ENCODE measurements at regions not wholly inside any gene's neighbourhood (a gene's known extent, or its start where the extent isn't known, plus 50 kb on each side); places are given as distances from the start of the nearest gene placed in this dataset.
"Not testable (repeated sequence)": the region's sequence is repeated elsewhere in the genome, so short reads cannot be mapped to it uniquely, and the experiment has no call there.

- H3K27me3 ChIP-seq (ENCODE audit: insufficient read depth, low read length); H4K8ac ChIP-seq (ENCODE audit: low read depth, low read length); H3K79me2 ChIP-seq (ENCODE audit: control insufficient read depth, insufficient read depth, low read length, poor library complexity); H2BK12ac ChIP-seq (ENCODE audit: low read length); H2BK120ac ChIP-seq (ENCODE audit: insufficient read depth, low read length, poor library complexity); H2BK5ac ChIP-seq (ENCODE audit: low read depth, low read length, poor library complexity); H2AFZ ChIP-seq (ENCODE audit: insufficient read depth, low read length, poor library complexity); H3K9ac ChIP-seq (ENCODE audit: low read length); H3K79me1 ChIP-seq (ENCODE audit: low read length); H3K14ac ChIP-seq (ENCODE audit: low read length); H3K27ac ChIP-seq (ENCODE audit: low read depth, low read length); H3K9me3 ChIP-seq (ENCODE audit: insufficient read depth, low read depth, low read length); DNase-seq; H3K4me3 ChIP-seq (ENCODE audit: low read depth, low read length); H3K36me3 ChIP-seq (ENCODE audit: control insufficient read depth in 1 of 2, insufficient read depth in 2 of 2, low read length in 2 of 2); H3K4me2 ChIP-seq (ENCODE audit: low read length); H3K18ac ChIP-seq (ENCODE audit: low read length); H3K23ac ChIP-seq (ENCODE audit: low read length); H2AK5ac ChIP-seq (ENCODE audit: low read length); H3K4ac ChIP-seq (ENCODE audit: low read depth, low read length); H4K12ac ChIP-seq (ENCODE audit: low read depth, low read length); H3K4me1 ChIP-seq (ENCODE audit: control insufficient read depth in 1 of 2, insufficient read depth in 2 of 2, low read length in 2 of 2); H4K91ac ChIP-seq (ENCODE audit: low read depth, low read length): not testable (repeated sequence)
- WGBS (ENCODE audit: extremely low coverage, insufficient coverage, insufficient read length), result no CpG with 5 or more reads among the region's 4 CpGs
Measured at GRCh38 chr9:6102336-6102987, 87.0 kb upstream of the RANBP6 start.

GRCh38 chr9:6101725-6102124, 86.3 kb upstream of the RANBP6 start:
- not testable (repeated sequence) for H3K4me3 ChIP-seq (ENCODE audit: low read depth, low read length); H2BK5ac ChIP-seq (ENCODE audit: low read depth, low read length, poor library complexity); H3K79me2 ChIP-seq (ENCODE audit: control insufficient read depth, insufficient read depth, low read length, poor library complexity); H3K9me3 ChIP-seq (ENCODE audit: insufficient read depth, low read depth, low read length); H2AK5ac ChIP-seq (ENCODE audit: low read length); H2AFZ ChIP-seq (ENCODE audit: insufficient read depth, low read length, poor library complexity); H3K23ac ChIP-seq (ENCODE audit: low read length); H4K12ac ChIP-seq (ENCODE audit: low read depth, low read length); H3K27ac ChIP-seq (ENCODE audit: low read depth, low read length); H3K18ac ChIP-seq (ENCODE audit: low read length); DNase-seq; H3K36me3 ChIP-seq (ENCODE audit: control insufficient read depth in 1 of 2, insufficient read depth in 2 of 2, low read length in 2 of 2); H4K8ac ChIP-seq (ENCODE audit: low read depth, low read length); H3K79me1 ChIP-seq (ENCODE audit: low read length); H3K9ac ChIP-seq (ENCODE audit: low read length); H4K91ac ChIP-seq (ENCODE audit: low read depth, low read length); H3K4ac ChIP-seq (ENCODE audit: low read depth, low read length); H3K27me3 ChIP-seq (ENCODE audit: insufficient read depth, low read length); H3K4me2 ChIP-seq (ENCODE audit: low read length); H3K14ac ChIP-seq (ENCODE audit: low read length); H2BK12ac ChIP-seq (ENCODE audit: low read length); H3K4me1 ChIP-seq (ENCODE audit: control insufficient read depth in 1 of 2, insufficient read depth in 2 of 2, low read length in 2 of 2); H2BK120ac ChIP-seq (ENCODE audit: insufficient read depth, low read length, poor library complexity)
- WGBS (ENCODE audit: extremely low coverage, insufficient coverage, insufficient read length), result no CpG with 5 or more reads among the region's 1 CpG

GRCh38 chr9:6099346-6099745, 83.9 kb upstream of the RANBP6 start:
- not testable (repeated sequence) for H3K27ac ChIP-seq (ENCODE audit: low read depth, low read length); H3K27me3 ChIP-seq (ENCODE audit: insufficient read depth, low read length); H4K8ac ChIP-seq (ENCODE audit: low read depth, low read length); H3K4me1 ChIP-seq (ENCODE audit: control insufficient read depth in 1 of 2, insufficient read depth in 2 of 2, low read length in 2 of 2); H2AK5ac ChIP-seq (ENCODE audit: low read length); H2BK12ac ChIP-seq (ENCODE audit: low read length); H3K4me2 ChIP-seq (ENCODE audit: low read length); H3K79me2 ChIP-seq (ENCODE audit: control insufficient read depth, insufficient read depth, low read length, poor library complexity); H3K23ac ChIP-seq (ENCODE audit: low read length); H2BK120ac ChIP-seq (ENCODE audit: insufficient read depth, low read length, poor library complexity); H3K14ac ChIP-seq (ENCODE audit: low read length); H3K18ac ChIP-seq (ENCODE audit: low read length); H3K4me3 ChIP-seq (ENCODE audit: low read depth, low read length); H3K9me3 ChIP-seq (ENCODE audit: insufficient read depth, low read depth, low read length); H3K79me1 ChIP-seq (ENCODE audit: low read length); H4K91ac ChIP-seq (ENCODE audit: low read depth, low read length); H3K9ac ChIP-seq (ENCODE audit: low read length); DNase-seq; H4K12ac ChIP-seq (ENCODE audit: low read depth, low read length); H2BK5ac ChIP-seq (ENCODE audit: low read depth, low read length, poor library complexity); H2AFZ ChIP-seq (ENCODE audit: insufficient read depth, low read length, poor library complexity); H3K36me3 ChIP-seq (ENCODE audit: control insufficient read depth in 1 of 2, insufficient read depth in 2 of 2, low read length in 2 of 2); H3K4ac ChIP-seq (ENCODE audit: low read depth, low read length)

GRCh38 chr9:6098431-6098830, 83.0 kb upstream of the RANBP6 start:
- no peaks in the 10 kb centered on the region for H3K9me3 ChIP-seq (ENCODE audit: insufficient read depth, low read depth, low read length)
- no peak overlapping the region for H3K9ac ChIP-seq (ENCODE audit: low read length)
- no peak overlapping the region for H3K14ac ChIP-seq (ENCODE audit: low read length)
- no peak overlapping the region for H3K27ac ChIP-seq (ENCODE audit: low read depth, low read length)
- H3K4ac ChIP-seq (ENCODE audit: low read depth, low read length), result no peak overlapping the region
- H4K8ac ChIP-seq (ENCODE audit: low read depth, low read length), result no peak overlapping the region
- H3K79me1 ChIP-seq (ENCODE audit: low read length), result no peaks in the 10 kb centered on the region
- no peaks in the 10 kb centered on the region for H3K4me1 ChIP-seq (ENCODE audit: control insufficient read depth in 1 of 2, insufficient read depth in 2 of 2, low read length in 2 of 2)
- H3K23ac ChIP-seq (ENCODE audit: low read length), result no peak overlapping the region
- H2BK5ac ChIP-seq (ENCODE audit: low read depth, low read length, poor library complexity), result no peak overlapping the region
- no peak overlapping the region for H4K12ac ChIP-seq (ENCODE audit: low read depth, low read length)
- no peaks in the 10 kb centered on the region for H3K36me3 ChIP-seq (ENCODE audit: control insufficient read depth in 1 of 2, insufficient read depth in 2 of 2, low read length in 2 of 2)
- no peak overlapping the region for H3K18ac ChIP-seq (ENCODE audit: low read length)
- H2BK120ac ChIP-seq (ENCODE audit: insufficient read depth, low read length, poor library complexity), result no peak overlapping the region
- H3K4me3 ChIP-seq (ENCODE audit: low read depth, low read length), result no peak overlapping the region
- no peak overlapping the region for H4K91ac ChIP-seq (ENCODE audit: low read depth, low read length)
- no peaks in the 10 kb centered on the region for H3K27me3 ChIP-seq (ENCODE audit: insufficient read depth, low read length)
- no peak overlapping the region for H2AFZ ChIP-seq (ENCODE audit: insufficient read depth, low read length, poor library complexity)
- H3K79me2 ChIP-seq (ENCODE audit: control insufficient read depth, insufficient read depth, low read length, poor library complexity), result no peaks in the 10 kb centered on the region
- H3K4me2 ChIP-seq (ENCODE audit: low read length), result no peak overlapping the region
- WGBS (ENCODE audit: extremely low coverage, insufficient coverage, insufficient read length), result no CpG with 5 or more reads among the region's 1 CpG
- H2AK5ac ChIP-seq (ENCODE audit: low read length), result no peak overlapping the region
- DNase-seq, result no peak
- no peak overlapping the region for H2BK12ac ChIP-seq (ENCODE audit: low read length)

Data from trophoblast cell (in vitro differentiated cells and primary cell).